ENCODE measurements at regions not wholly inside any gene's neighbourhood (a gene's known extent, or its start where the extent isn't known, plus 50 kb on each side); places are given as distances from the start of the nearest gene placed in this dataset.
A peak's percentile ranks its signal among the peaks of the same experiment; 100 is the strongest.
"Not testable (repeated sequence)": the region's sequence is repeated elsewhere in the genome, so short reads cannot be mapped to it uniquely, and the experiment has no call there.

DNA sequence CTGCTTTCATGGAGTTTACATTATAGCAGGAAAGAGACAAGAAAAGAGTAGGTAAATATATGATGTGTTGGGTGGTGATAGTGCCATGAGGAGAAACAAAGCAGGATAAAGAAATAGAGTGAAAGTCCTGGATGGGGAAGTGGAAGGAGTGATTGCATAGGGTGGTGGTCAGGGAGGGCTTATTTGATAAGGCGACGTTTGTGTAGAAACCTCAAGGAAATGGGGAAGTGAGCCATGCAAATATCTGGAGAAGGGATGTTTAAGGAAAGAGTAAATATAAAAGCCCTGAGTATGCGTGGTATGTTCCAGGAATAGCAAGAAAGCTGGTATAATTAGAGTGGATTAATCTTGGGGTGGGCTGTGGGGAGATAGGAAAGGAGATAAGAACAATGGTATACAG, 134.7 kb upstream of the SV2C start:
- no peak for DNase-seq (ENCODE audit: low read depth)

- DNase-seq (ENCODE audit: low read depth), result no peak
Observed at GRCh38 chr5:75940418-75940817, 142.8 kb upstream of the SV2C start.

DNA sequence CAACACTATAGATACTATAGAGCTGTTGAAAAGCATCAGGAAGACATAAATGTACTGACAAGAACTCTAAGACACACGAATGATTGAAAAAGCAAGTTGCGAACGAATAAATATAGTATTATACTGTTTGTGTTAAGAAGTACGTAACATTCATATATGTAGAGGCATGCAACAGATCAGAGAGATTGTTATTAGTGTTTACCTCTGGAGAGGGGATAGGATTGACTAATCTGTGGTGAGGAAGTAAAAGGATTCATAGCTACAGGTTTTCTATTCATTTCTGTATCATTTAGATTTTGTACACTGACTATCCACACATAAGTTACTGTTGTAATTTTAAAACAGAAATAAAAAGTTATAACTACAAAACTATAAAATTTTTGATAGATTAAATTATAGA, 147.6 kb upstream of the SV2C start:
- no peak for DNase-seq (ENCODE audit: low read depth)

DNA sequence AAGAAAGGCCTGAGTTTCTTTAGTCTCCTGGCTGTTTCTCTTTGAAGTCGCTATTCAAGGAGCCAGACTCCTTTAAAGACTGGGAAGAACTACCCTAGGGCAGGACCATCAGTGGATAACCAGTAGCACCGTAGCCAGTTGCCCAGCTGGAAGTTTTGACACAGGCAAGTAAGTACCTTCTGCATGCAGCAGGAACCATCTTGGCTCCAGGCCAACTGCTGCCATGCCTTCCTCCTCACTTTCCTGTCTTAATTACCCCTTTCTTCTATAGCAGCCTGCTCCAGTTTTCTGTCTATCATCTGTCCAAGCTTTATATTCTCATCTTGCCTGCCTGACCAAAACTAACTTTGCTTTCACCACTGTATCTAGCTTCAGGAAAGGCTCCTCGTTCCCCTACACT, 149.7 kb upstream of the SV2C start:
- no peak for DNase-seq (ENCODE audit: low read depth)

DNA sequence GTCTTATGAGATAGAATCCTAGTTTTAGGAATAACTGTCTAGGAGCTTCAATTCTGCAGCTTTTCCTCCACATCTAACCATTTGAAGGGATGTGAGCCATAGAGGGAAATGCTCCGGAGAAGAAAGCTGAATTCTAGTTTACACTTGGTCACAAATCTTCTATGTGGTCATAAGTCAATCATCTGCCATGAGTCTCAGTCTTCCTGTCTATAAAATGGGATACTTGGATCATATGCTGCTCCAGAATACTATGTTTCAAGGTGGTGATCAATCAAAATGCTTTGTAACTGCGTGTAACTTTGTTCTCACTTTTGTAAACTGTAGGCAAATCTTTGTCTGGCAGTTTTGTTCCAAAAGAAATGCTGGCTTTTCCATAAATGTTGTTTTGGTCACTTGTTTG, 152.0 kb upstream of the SV2C start:
- no peak for DNase-seq (ENCODE audit: low read depth)

DNA sequence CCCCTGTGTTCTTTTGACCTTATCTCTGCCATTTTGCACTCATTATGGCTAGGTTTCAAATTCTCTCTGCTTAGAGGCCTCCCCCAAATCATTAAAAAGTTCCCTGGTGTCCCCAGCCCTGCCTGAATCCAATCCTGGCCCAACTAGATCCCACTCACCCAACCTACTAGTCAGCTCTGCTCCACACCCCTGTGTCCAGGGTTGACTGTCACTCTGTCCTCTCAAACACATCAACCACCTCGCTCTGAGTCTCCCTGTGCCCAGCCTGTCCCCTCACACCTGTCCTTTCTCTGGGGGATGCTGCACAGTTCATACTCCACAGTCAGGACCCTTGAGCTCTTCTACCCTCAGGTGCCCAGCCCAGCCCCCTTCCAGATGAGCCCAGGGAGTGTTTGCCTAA, 154.2 kb upstream of the SV2C start:
- DNase-seq (ENCODE audit: low read depth), result no peak

GRCh38 chr5:75922480-75922879, 160.7 kb upstream of the SV2C start:
- DNase-seq (ENCODE audit: low read depth), result no peak

DNA sequence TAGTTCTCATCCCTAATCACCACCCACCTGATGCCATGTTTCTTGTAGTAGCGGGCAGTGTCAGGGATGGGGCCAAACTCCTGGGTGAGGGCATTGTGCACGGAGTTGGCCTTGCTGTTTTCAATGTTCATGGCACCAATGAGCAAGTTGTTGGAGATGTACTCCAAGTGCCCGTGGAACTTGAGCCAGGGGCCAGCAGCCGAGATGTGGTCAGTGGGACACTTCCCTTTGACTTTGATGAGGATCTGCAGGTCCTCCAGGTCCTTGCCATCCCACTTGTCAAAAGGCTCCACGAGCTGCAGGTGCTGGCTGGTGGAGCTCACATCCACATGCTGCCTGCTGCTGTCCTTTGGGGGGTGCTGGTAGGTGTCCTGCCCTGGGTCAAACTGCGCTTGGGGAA, 162.2 kb upstream of the SV2C start:
- no peak for DNase-seq (ENCODE audit: low read depth)

GRCh38 chr5:75916144-75916543, 167.0 kb upstream of the SV2C start:
- DNase-seq (ENCODE audit: low read depth), result no peak

DNA sequence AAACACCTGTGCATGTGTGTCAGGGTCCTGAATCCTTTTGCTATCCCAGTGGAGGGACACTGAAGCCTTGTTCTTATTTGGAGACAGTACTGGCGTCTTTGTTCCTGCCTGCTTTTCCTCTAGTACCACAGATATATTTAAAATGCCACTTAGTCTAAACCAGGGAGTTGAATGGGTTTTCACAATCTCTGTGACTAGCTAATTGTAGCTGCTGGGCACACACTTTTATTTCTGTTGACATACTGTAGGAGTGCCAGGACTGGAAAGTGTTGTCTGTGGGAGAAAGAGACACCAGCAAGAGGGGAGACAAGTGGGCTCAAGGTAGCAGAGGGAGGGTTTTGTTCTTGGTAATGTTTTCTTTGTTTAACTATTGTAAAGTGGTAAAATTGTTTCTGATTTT, 174.0 kb upstream of the SV2C start:
- no peak for DNase-seq (ENCODE audit: low read depth)

DNA sequence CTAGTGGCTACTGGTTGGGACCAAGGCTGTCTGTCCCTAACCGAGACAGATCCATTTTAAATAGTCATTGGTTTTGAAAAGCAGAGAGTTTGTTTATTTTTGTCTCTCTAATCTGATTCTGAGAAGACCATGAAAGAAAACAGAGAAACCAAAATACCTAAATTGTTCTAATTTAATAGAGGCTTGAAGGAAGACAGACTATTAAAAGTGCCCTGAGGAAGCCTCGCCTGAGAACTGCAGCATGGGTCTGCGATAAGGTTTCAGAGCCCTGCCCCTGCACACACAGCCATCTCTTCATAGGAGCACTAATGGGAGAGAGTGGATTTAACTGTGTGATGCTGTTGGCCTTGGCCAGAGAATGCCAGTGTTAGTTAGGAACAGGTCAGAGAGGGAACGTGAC, 175.5 kb upstream of the SV2C start:
- DNase-seq (ENCODE audit: low read depth), result no peak

DNA sequence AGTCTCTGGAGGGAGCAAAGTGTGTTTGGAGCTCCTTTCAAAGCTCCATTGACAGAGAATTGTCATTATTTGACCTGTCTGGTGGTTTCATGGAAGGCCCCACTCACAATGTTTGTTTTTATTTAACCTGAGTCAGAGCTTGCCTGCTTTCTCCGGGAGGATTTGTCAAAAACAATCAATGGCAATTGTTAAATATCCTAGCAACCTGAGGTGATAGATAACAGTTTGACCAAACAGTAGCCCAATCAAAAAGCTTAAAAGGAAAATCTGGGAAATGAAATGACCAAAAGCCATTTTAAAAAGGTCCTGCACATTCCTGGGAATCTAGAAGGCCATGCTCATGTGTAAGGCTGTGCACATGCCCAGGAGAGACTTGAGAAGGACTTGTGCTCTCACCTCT, 177.2 kb upstream of the POC5 start:
- no peak for DNase-seq (ENCODE audit: low read depth)

DNA sequence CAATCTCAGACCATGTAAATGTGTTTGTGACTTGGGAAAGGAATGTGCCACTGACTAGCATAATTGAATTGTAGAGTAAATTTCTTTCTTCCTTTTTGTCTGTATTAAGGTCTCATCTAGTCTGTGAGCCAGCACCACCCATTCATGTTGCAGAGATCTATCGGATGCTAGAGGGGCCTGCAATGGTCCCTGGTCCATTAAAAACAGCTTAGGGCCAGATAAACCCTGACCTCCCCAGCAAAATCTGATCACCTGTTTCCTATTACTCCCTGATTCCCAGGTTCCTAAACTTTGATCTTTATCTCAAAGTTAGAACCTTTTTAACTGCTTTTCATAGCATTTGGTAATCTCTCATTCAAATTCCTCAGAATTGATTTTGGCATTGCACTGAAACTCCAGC, 174.5 kb upstream of the POC5 start:
- no peak for DNase-seq (ENCODE audit: low read depth)

- no peak for DNase-seq (ENCODE audit: low read depth)
Observed at GRCh38 chr5:75891020-75891419, 173.8 kb upstream of the POC5 start.

DNA sequence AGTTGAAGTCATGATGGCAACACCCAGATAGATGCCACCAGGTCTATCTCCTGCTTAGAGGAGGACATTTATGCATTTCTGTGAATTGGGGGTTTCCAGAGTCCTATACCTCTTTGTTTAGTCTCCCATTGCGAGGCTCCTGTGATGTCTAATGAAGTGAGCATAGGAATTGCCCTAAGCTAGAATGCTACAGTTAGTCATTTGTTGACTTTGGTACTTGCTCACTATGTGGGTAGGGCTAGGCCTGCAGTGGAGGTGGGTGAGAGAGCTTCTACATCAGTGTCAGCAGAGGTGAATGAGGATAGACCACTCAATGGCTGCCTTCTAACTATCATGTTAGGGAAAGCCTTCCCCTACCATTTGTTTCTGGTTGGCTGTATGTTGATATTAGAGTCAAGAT, 173.3 kb upstream of the POC5 start:
- DNase-seq (ENCODE audit: low read depth), result no peak

- peak; percentile 18 for DNase-seq (ENCODE audit: low read depth)
Observed at GRCh38 chr5:75886706-75887105, 169.5 kb upstream of the POC5 start.

DNA sequence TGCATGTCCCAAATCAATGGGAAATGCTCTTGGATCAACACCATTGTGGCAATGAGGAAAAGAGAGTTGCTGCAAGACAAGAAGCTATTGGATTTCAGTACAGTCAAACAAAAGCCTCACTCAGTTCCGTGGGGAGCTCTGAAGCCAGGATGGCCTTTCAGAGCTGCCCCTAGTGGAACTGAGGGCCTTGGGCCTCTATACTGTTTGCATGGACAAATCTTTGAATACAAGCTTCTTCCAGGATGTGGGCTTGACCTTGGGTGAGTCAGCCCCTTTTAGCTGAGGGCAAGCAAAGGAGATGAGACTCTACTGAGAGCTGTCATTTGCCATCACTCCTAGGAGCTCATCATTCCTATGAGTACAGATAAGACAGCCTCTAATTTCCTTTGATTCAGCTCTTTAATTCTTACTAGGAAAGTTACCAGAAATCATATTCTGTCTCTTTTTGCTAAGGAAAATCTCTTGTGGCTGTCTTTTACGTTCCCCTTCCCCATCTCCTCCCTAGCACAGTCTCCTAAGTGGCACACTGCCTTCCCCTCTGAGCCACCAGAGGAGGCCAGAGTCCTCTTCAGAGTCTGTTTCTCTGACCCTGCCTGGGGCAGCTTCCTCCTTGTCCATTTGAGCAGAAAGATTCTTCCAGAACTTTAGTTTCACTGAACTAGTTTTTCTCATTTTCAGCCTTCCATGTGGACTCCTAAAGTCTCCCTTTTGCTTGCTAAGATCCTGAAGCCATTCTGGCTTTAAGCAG, 168.8 kb upstream of the POC5 start:
- DNase-seq (ENCODE audit: low read depth), result peak; percentile 34

DNA sequence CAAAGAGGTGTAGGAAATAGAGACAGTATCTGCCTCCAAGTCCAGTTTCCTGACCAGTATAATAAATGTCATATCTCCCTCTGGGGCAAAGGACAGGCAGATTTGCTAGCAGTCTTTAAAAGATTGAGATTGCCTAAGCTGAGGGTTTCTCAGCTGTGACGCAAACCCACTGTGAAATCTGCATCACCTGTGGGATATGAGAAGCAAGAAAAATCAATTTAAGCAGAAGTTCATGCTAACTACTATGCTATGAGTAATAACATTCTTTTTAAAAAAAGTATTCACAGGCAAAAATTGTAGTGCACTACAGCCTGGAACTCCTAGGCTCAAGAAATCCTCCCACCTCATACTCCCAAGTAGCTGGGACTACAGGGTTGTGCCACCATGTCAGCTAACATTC, 168.1 kb upstream of the POC5 start:
- no peak for DNase-seq (ENCODE audit: low read depth)

- no peak for DNase-seq (ENCODE audit: low read depth)
Observed at GRCh38 chr5:75869891-75870290, 152.7 kb upstream of the POC5 start.

DNA sequence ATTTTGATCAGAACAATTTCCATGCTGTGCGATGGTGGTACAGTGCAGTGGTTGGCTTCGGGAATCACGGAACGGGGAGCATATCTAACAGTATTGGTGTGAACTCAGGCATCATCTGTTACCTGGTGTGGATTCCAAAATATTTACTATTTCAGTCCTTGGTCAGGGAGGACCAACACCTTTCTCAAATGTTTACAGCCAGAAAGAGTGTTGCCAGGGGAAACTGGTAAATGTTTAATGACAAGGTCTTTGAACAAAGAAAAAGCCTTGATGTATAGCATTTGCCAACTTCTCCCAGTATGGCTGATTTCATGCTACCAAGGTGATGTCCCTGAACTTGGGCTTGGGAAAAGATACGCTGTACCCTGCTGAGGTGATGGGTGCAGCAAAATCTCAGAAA, 145.6 kb upstream of the POC5 start:
- no peak for DNase-seq (ENCODE audit: low read depth)

DNA sequence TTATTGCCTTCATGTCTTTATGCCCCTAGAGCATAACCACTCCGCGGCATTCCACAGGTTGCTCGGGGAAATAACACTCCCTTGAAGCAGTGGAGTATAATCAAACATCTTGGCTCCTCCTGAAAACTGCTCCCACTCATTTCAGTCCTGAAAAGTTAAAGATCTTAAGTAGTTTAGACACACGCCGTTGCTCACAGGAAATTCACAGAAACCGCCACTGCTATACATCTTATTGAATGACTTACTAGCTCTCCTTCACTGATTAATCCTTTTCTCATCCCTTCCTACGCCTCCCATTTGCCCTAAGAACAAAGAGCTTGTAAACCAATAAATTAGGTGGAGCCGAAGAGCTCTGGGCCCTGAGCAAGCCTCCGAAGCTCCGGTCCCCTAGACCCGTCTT, 142.4 kb upstream of the POC5 start:
- not testable (repeated sequence) for DNase-seq (ENCODE audit: low read depth)

GRCh38 chr5:75856056-75856455, 138.8 kb upstream of the POC5 start:
- peak; percentile 1 for DNase-seq (ENCODE audit: low read depth)

DNA sequence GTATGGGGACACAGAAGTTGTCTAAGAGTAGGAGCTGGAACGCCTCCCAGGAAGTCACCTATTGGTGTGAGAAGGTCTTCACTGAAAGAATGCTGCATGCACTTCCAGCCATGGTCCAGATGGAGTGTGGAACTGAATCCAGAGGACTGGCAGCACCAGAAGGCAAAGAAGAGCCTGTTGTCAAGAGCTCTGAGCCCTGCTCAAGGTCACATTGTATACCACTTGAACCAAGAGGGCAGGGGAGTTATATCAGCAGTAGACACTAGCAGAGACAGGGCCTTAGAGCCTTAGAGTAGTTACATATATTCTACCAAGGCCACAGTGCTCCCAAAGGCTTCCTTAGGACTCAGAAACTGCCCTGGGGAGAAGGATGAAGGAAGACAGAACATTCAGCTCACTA, 130.8 kb upstream of the POC5 start:
- no peak for DNase-seq (ENCODE audit: low read depth)

DNA sequence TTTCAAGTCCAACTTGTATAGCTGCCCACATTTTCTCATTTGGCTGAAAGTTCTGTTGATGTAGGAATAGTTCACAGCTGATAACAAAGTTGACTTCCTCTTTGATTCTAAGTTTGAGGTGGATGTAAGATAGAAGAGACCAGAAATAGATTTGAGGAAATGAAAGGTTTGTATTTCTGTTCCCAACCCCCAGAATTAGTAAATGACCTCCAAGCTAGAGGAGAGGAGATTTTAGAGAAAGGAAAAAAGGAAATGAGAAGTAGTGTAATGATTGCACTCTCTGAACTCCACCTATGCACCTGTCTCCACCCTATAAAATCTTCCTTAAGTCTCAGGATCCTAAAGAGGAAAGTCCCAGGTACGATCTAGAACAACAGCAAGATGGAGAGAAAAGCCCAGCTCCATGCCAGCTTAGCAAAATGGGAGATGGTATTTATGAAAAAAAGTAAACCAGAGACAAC, 130.4 kb upstream of the POC5 start:
- no peak for DNase-seq (ENCODE audit: low read depth)
